Right lobe of liver (tissue), 4 donors: ENCODE measurements at regions not wholly inside any gene's neighbourhood (a gene's known extent, or its start where the extent isn't known, plus 50 kb on each side); places are given as distances from the start of the nearest gene placed in this dataset.

Experiments used
- CTCF ChIP-seq, 4 donors: fragments of 200-600 bp in 3 of 4; fragments of 450-650 bp in 1 of 4; IDR thresholded peaks; one replicate each; pipeline versions ENCODE4 v1.5.1 to v1.8.0; 2016 to 2022; ENCODE audit warnings: antibody characterized with exemption in 4 of 4, mild to moderate bottlenecking in 2 of 4
- POLR2A ChIP-seq: fragments of 450-650 bp; IDR thresholded peaks from one replicate; pipeline ENCODE4 v1.6.1; 2017; ENCODE audit warnings: antibody characterized with exemption, mild to moderate bottlenecking
- donor health status: DM: no; HTN: no; CAD: no.
- donor health status: DM: no; HTN: no; CAD: no.
- donor health status: DM: no; HTN: yes; CAD: no.

GRCh38 chr6:26196846-26197635 is 109.8 kb downstream of the HFE start:
- TF ChIP-seq CTCF (IDR thresholded peaks at IDR 0.05): no peak
- TF ChIP-seq POLR2A: peak; percentile 80
